T-helper 17 cell (primary cell): ENCODE measurements at regions not wholly inside any gene's neighbourhood (a gene's known extent, or its start where the extent isn't known, plus 50 kb on each side); places are given as distances from the start of the nearest gene placed in this dataset.
"Not testable (repeated sequence)": the region's sequence is repeated elsewhere in the genome, so short reads cannot be mapped to it uniquely, and the experiment has no call there.

Experiments used
- ATAC-seq: fragments of 150-1000 bp; cut with Tn5 transposase; 2 replicates; pipeline ENCODE4 v1.10.0; 2021; ENCODE audit warnings: mild to moderate bottlenecking, moderate library complexity
- DNase-seq, 3 donors: peaks; one replicate each; pipeline versions ENCODE4 v3.0.0 to v3.0.0-alpha.2; 2020 to 2021
- H3K9me3 ChIP-seq: one replicate; pipeline ENCODE4 v1.7.0; 2013; ENCODE audit warnings: low read length, mild to moderate bottlenecking; ENCODE audit not compliant: control insufficient read depth, poor library complexity, severe bottlenecking
- H3K27ac Mint-ChIP-seq: one replicate; pipeline ENCODE4 v1.8.0; 2022; ENCODE audit warnings: mild to moderate bottlenecking, moderate library complexity, mixed read lengths
- H3K27me3 Mint-ChIP-seq: one replicate; pipeline ENCODE4 v1.8.0; 2022; ENCODE audit warnings: mixed read lengths
- H3K36me3 Mint-ChIP-seq: one replicate; pipeline ENCODE4 v1.8.0; 2022; ENCODE audit warnings: low read depth, mixed read lengths
- H3K4me1 Mint-ChIP-seq: one replicate; pipeline ENCODE4 v1.8.0; 2022; ENCODE audit warnings: mild to moderate bottlenecking, mixed read lengths
- H3K4me3 Mint-ChIP-seq: one replicate; pipeline ENCODE4 v1.8.0; 2022; ENCODE audit warnings: mild to moderate bottlenecking, moderate library complexity, mixed read lengths

GRCh38 chr10:78096486-78096885 is 62.8 kb downstream of the RPS24 start:
- not testable (repeated sequence) for H3K9me3 ChIP-seq, ATAC-seq, DNase-seq

GRCh38 chr10:78102593-78102992 is 68.9 kb downstream of the RPS24 start:
- H3K9me3 ChIP-seq, H3K27me3 Mint-ChIP-seq, DNase-seq, ATAC-seq, H3K4me3 Mint-ChIP-seq, H3K4me1 Mint-ChIP-seq, H3K36me3 Mint-ChIP-seq, H3K27ac Mint-ChIP-seq: not testable (repeated sequence)

More at GRCh38 chr10:78096486-78096885, 62.8 kb downstream of the RPS24 start:
- H3K27ac Mint-ChIP-seq, H3K27me3 Mint-ChIP-seq, H3K4me3 Mint-ChIP-seq, H3K36me3 Mint-ChIP-seq, H3K4me1 Mint-ChIP-seq: not testable (repeated sequence)

- no peak overlapping the region for H3K27ac Mint-ChIP-seq
- no peaks in the 10 kb centered on the region for H3K9me3 ChIP-seq
- H3K27me3 Mint-ChIP-seq, result no peaks in the 10 kb centered on the region
- H3K4me3 Mint-ChIP-seq, result no peak overlapping the region
- ATAC-seq (no peak), DNase-seq (no peak)
- no peaks in the 10 kb centered on the region for H3K36me3 Mint-ChIP-seq
- H3K4me1 Mint-ChIP-seq, result no peaks in the 10 kb centered on the region
These were observed 75.5 kb downstream of the RPS24 start for GRCh38 chr10:78109210-78109609.

- Mint-ChIP-seq H3K4me3 (no peak overlapping the region), H3K36me3 (peaks cover 2% of the 10 kb centered on the region), H3K27ac (no peak overlapping the region), H3K27me3 (peaks cover 5% of the 10 kb centered on the region), H3K4me1 (no peaks in the 10 kb centered on the region)
- ATAC-seq (no peak), DNase-seq (no peak)
- H3K9me3 ChIP-seq, result no peaks in the 10 kb centered on the region
These were observed 81.6 kb downstream of the RPS24 start for GRCh38 chr10:78115135-78115853.

GRCh38 chr10:78116361-78116760 is 82.7 kb downstream of the RPS24 start:
- H3K4me1 Mint-ChIP-seq, result no peaks in the 10 kb centered on the region
- peaks cover 5% of the 10 kb centered on the region for H3K27me3 Mint-ChIP-seq
- DNase-seq (no peak), ATAC-seq (no peak)
- no peak overlapping the region for H3K4me3 Mint-ChIP-seq
- H3K27ac Mint-ChIP-seq, result no peak overlapping the region
- no peaks in the 10 kb centered on the region for H3K9me3 ChIP-seq
- peaks cover 2% of the 10 kb centered on the region for H3K36me3 Mint-ChIP-seq

- H3K36me3 Mint-ChIP-seq, result peaks cover 2% of the 10 kb centered on the region
- no peaks in the 10 kb centered on the region for H3K9me3 ChIP-seq
- no peak for DNase-seq
- no peak for ATAC-seq
- H3K27ac Mint-ChIP-seq, result no peak overlapping the region
- no peaks in the 10 kb centered on the region for H3K4me1 Mint-ChIP-seq
- peaks cover 5% of the 10 kb centered on the region for H3K27me3 Mint-ChIP-seq
- no peak overlapping the region for H3K4me3 Mint-ChIP-seq
These were observed 84.9 kb downstream of the RPS24 start for GRCh38 chr10:78118591-78118990.

GRCh38 chr10:78121801-78122200 is 88.1 kb downstream of the RPS24 start:
- no peaks in the 10 kb centered on the region for H3K9me3 ChIP-seq
- Mint-ChIP-seq H3K4me1 (no peaks in the 10 kb centered on the region), H3K4me3 (no peak overlapping the region), H3K36me3 (peaks cover 2% of the 10 kb centered on the region), H3K27me3 (no peaks in the 10 kb centered on the region), H3K27ac (no peak overlapping the region)
- no peak for ATAC-seq
- no peak for DNase-seq

GRCh38 chr10:78124167-78124566 is 90.5 kb downstream of the RPS24 start:
- ATAC-seq (no peak), DNase-seq (no peak)
- no peaks in the 10 kb centered on the region for H3K4me1 Mint-ChIP-seq
- H3K9me3 ChIP-seq, result no peaks in the 10 kb centered on the region
- no peak overlapping the region for H3K27ac Mint-ChIP-seq
- no peak overlapping the region for H3K4me3 Mint-ChIP-seq
- H3K27me3 Mint-ChIP-seq, result no peaks in the 10 kb centered on the region
- H3K36me3 Mint-ChIP-seq, result no peaks in the 10 kb centered on the region

GRCh38 chr10:78129211-78129610 is 95.5 kb downstream of the RPS24 start:
- ATAC-seq, result no peak
- H3K27me3 Mint-ChIP-seq, result peaks cover 19% of the 10 kb centered on the region
- H3K36me3 Mint-ChIP-seq, result no peaks in the 10 kb centered on the region
- no peak overlapping the region for H3K4me3 Mint-ChIP-seq
- DNase-seq, result no peak
- H3K4me1 Mint-ChIP-seq, result no peaks in the 10 kb centered on the region
- no peaks in the 10 kb centered on the region for H3K9me3 ChIP-seq
- no peak overlapping the region for H3K27ac Mint-ChIP-seq

- Mint-ChIP-seq H3K27ac (no peak overlapping the region), H3K4me3 (no peak overlapping the region), H3K36me3 (no peaks in the 10 kb centered on the region), H3K4me1 (no peaks in the 10 kb centered on the region), H3K27me3 (peaks cover 25% of the 10 kb centered on the region)
- ATAC-seq (no peak), DNase-seq (no peak)
- no peaks in the 10 kb centered on the region for H3K9me3 ChIP-seq
These were observed 97.5 kb downstream of the RPS24 start for GRCh38 chr10:78130966-78131710.

- H3K9me3 ChIP-seq, result no peaks in the 10 kb centered on the region
- H3K4me1 Mint-ChIP-seq, result no peaks in the 10 kb centered on the region
- ATAC-seq (no peak), DNase-seq (no peak)
- H3K27ac Mint-ChIP-seq, result no peak overlapping the region
- no peaks in the 10 kb centered on the region for H3K36me3 Mint-ChIP-seq
- H3K4me3 Mint-ChIP-seq, result no peak overlapping the region
- H3K27me3 Mint-ChIP-seq, result peaks cover 40% of the 10 kb centered on the region
These were observed 101.2 kb downstream of the RPS24 start for GRCh38 chr10:78134773-78135306.

- Mint-ChIP-seq H3K27me3 (peaks cover 39% of the 10 kb centered on the region), H3K27ac (no peak overlapping the region), H3K4me1 (no peaks in the 10 kb centered on the region), H3K4me3 (no peak overlapping the region), H3K36me3 (no peaks in the 10 kb centered on the region)
- no peak for ATAC-seq
- H3K9me3 ChIP-seq, result no peaks in the 10 kb centered on the region
- DNase-seq, result no peak
These were observed 103.5 kb downstream of the RPS24 start for GRCh38 chr10:78137147-78137546.

- peaks cover 31% of the 10 kb centered on the region for H3K27me3 Mint-ChIP-seq
- no peaks in the 10 kb centered on the region for H3K36me3 Mint-ChIP-seq
- no peak for ATAC-seq
- no peak overlapping the region for H3K4me3 Mint-ChIP-seq
- H3K4me1 Mint-ChIP-seq, result no peaks in the 10 kb centered on the region
- DNase-seq, result no peak
- no peak overlapping the region for H3K27ac Mint-ChIP-seq
- H3K9me3 ChIP-seq, result no peaks in the 10 kb centered on the region
These were observed 105.7 kb downstream of the RPS24 start for GRCh38 chr10:78139341-78139740.
